SK-N-SH (cell line): ENCODE measurements at regions not wholly inside any gene's neighbourhood (a gene's known extent, or its start where the extent isn't known, plus 50 kb on each side); places are given as distances from the start of the nearest gene placed in this dataset.

Source experiments
- CTCF ChIA-PET: fragments of 300-600, 350-600 bp; formaldehyde crosslinking; extraction: SDS; loops from one replicate; lab custom pipeline; 2021; lab: Yijun Ruan, JAX
- POLR2A ChIA-PET: fragments of 350-600 bp; sonication (Branson Sonifier 250); formaldehyde crosslinking; extraction: SDS; loops from one replicate; lab custom pipeline; 2020; ENCODE audit warnings: antibody characterized with exemption, inconsistent platforms; lab: Yijun Ruan, JAX
- DNase-seq: peaks from one replicate; pipeline ENCODE4 v3.0.0; 2012
- H2AFZ ChIP-seq: fragments of 200-600 bp; sonication (generic); 2 replicates; pipeline ENCODE4 v1.8.1; 2016; ENCODE audit warnings: antibody characterized with exemption, mild to moderate bottlenecking, low read depth
- H3F3A ChIP-seq: fragments of 200-600 bp; sonication (generic); replicated peaks from 2 replicates; pipeline ENCODE3; 2016; ENCODE audit warnings: antibody characterized with exemption, mild to moderate bottlenecking; ENCODE audit not compliant: insufficient read depth
- H3K27ac ChIP-seq, 2 experiments: fragments of 200-500 bp in 1 of 2; fragments of 200-600 bp in 1 of 2; sonication (Bioruptor generic) in 1 of 2; sonication (generic), shearing (Covaris generic) in 1 of 2; 2 replicates each; pipeline versions ENCODE4 v1.5.1 to v1.6.1; 2014 to 2016; ENCODE audit warnings: low read depth in 2 of 2, inconsistent platforms in 1 of 2, low read length in 1 of 2, mild to moderate bottlenecking in 1 of 2, mixed read lengths in 1 of 2
- H3K27me3 ChIP-seq: fragments of 200-600 bp; sonication (generic), shearing (Covaris generic); 2 replicates; pipeline ENCODE4 v1.6.1; 2016; ENCODE audit warnings: mixed run types; ENCODE audit not compliant: insufficient read depth
- H3K36me3 ChIP-seq, 2 experiments: fragments of 200-500 bp in 1 of 2; fragments of 200-600 bp in 1 of 2; sonication (Bioruptor generic) in 1 of 2; sonication (generic) in 1 of 2; replicated peaks in 1 of 2; 2 replicates each; pipeline versions ENCODE3 to v1.5.1; 2014 to 2016; ENCODE audit warnings: low read length in 1 of 2, mild to moderate bottlenecking in 1 of 2; ENCODE audit not compliant: insufficient read depth in 2 of 2, control insufficient read depth in 1 of 2
- H3K4me1 ChIP-seq, 2 experiments: fragments of 200-500 bp in 1 of 2; fragments of 200-600 bp in 1 of 2; sonication (Bioruptor generic) in 1 of 2; sonication (generic), shearing (Covaris generic) in 1 of 2; 2 replicates each; pipeline versions ENCODE4 v1.5.1 to v1.6.1; 2014 to 2016; ENCODE audit warnings: low read depth in 1 of 2, low read length in 1 of 2, mixed run types in 1 of 2; ENCODE audit not compliant: insufficient read depth in 2 of 2, control insufficient read depth in 1 of 2
- H3K4me2 ChIP-seq: fragments of 200-600 bp; sonication (generic), shearing (Covaris generic); 2 replicates; pipeline ENCODE4 v1.6.1; 2017; ENCODE audit warnings: mixed run types
- H3K4me3 ChIP-seq, 2 experiments: fragments of 200-500 bp in 1 of 2; fragments of 200-600 bp in 1 of 2; sonication (Bioruptor generic) in 1 of 2; sonication (generic), shearing (Covaris generic) in 1 of 2; 2 replicates each; pipeline versions ENCODE4 v1.5.1 to v1.8.1; 2014 to 2016; ENCODE audit warnings: low read depth in 2 of 2, inconsistent platforms in 1 of 2, low read length in 1 of 2, mild to moderate bottlenecking in 1 of 2, mixed read lengths in 1 of 2, moderate library complexity in 1 of 2
- H3K79me2 ChIP-seq: fragments of 200-600 bp; sonication (generic); 2 replicates; pipeline ENCODE4 v1.8.1; 2017; ENCODE audit warnings: mild to moderate bottlenecking; ENCODE audit not compliant: insufficient read depth
- H3K9ac ChIP-seq: fragments of 200-600 bp; sonication (generic); 2 replicates; pipeline ENCODE4 v1.6.1; 2017; ENCODE audit warnings: mixed run types
- H3K9me2 ChIP-seq: fragments of 200-600 bp; sonication (generic); 2 replicates; pipeline ENCODE4 v1.6.1; 2017; ENCODE audit warnings: mixed run types
- H3K9me3 ChIP-seq: fragments of 200-600 bp; sonication (generic); 2 replicates; pipeline ENCODE4 v1.6.1; 2017; ENCODE audit warnings: mixed run types, mild to moderate bottlenecking, moderate library complexity
- H4K20me1 ChIP-seq: fragments of 200-600 bp; sonication (generic); 2 replicates; pipeline ENCODE4 v1.6.1; 2017; ENCODE audit warnings: mild to moderate bottlenecking, mixed run types; ENCODE audit not compliant: insufficient read depth
- EZH2phosphoT487 ChIP-seq: fragments of 200-600 bp; sonication (generic); IDR thresholded peaks from 2 replicates; pipeline ENCODE4 v1.6.1; 2017; ENCODE audit warnings: low read depth, mixed run types, mild to moderate bottlenecking, antibody characterized with exemption, moderate library complexity, borderline replicate concordance
- FOXJ3 ChIP-seq: sonication (generic); formaldehyde crosslinking; IDR thresholded peaks from 2 replicates; pipeline ENCODE4 v1.5.1; 2020; ENCODE audit warnings: mild to moderate bottlenecking, missing genetic modification reagents
- GATA2 ChIP-seq: sonication (generic); formaldehyde crosslinking; IDR thresholded peaks from 2 replicates; pipeline ENCODE4 v1.5.0; 2020; ENCODE audit warnings: mild to moderate bottlenecking, missing genetic modification reagents
- RCOR1 ChIP-seq: fragments of 150-350 bp; IDR thresholded peaks from 2 replicates; pipeline ENCODE4 v1.6.1; 2017; ENCODE audit warnings: antibody characterized with exemption, low read length
- SIN3A ChIP-seq: IDR thresholded peaks from 2 replicates; pipeline ENCODE4 v1.6.1; 2012; ENCODE audit warnings: low read depth, mild to moderate bottlenecking, low read length, moderate library complexity, borderline replicate concordance
- TEAD4 ChIP-seq: IDR thresholded peaks from 2 replicates; pipeline ENCODE4 v1.4.0; 2012; ENCODE audit warnings: mild to moderate bottlenecking, borderline replicate concordance; ENCODE audit not compliant: insufficient read depth
- YY1 ChIP-seq: IDR thresholded peaks from 2 replicates; pipeline ENCODE4 v1.4.0; 2012; ENCODE audit warnings: low read depth, mild to moderate bottlenecking
- WGBS: methylation state at CpG from one replicate; pipeline ENCODE4 v1.1.6; 2017; ENCODE audit warnings: low lambda C conversion rate; 5-methylcytosine and 5-hydroxymethylcytosine counted together
- TF ChIP-seq, protein P1 (sequence below): fragments of 200-600 bp; sonication (generic); IDR thresholded peaks from 2 replicates; pipeline ENCODE4 v1.6.1; 2017; ENCODE audit warnings: antibody characterized with exemption, mild to moderate bottlenecking, moderate library complexity
- TF ChIP-seq, protein P2 (sequence below): IDR thresholded peaks from 2 replicates; pipeline ENCODE4 v1.6.1; 2012; ENCODE audit warnings: mild to moderate bottlenecking, low read depth, low read length, moderate library complexity
- TF ChIP-seq, protein P3 (sequence below): IDR thresholded peaks from 2 replicates; pipeline ENCODE4 v1.4.0; 2012; ENCODE audit warnings: low read depth, borderline replicate concordance

DNA sequence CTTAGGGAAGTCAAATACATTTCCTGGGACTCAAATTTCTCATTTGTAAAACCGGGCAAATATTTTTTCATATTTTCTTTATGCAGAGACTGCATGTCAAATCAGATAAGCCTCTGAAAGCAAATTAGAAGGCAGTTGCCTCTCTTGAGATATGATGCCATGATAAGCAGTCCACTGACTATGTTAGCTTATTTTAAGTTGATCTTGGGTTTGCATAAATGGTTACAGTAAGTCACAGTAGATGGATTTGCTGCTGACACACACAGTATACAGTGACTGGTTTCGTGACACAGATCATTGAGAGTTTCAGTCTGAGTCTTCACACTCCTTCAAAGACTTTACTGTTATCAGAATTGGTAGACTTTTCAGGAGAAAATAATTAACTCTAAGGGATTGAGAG lies 927.6 kb upstream of the CDH8 start:
- ChIA-PET CTCF (no interaction called here), POLR2A (no interaction called here)
- Histone ChIP-seq H3K27ac (no peak overlapping the region), H3K9me3 (no peaks in the 10 kb centered on the region), H3K4me2 (no peak overlapping the region), H3K9me2 (no peaks in the 10 kb centered on the region), H3K9ac (no peak overlapping the region), H3K4me1 (peaks cover 0 to 3% of the 10 kb centered on the region in 2 experiments; a peak in 1 of 4 replicates), H3K36me3 (no peaks in the 10 kb centered on the region), H3K27me3 (no peaks in the 10 kb centered on the region), H3K79me2 (no peaks in the 10 kb centered on the region), H2AFZ (no peak overlapping the region), H4K20me1 (no peaks in the 10 kb centered on the region), H3K4me3 (no peak overlapping the region), H3F3A (no peaks in the 10 kb centered on the region)
- WGBS, result 10% methylated on average over 2 of the region's 2 CpGs
- peak; percentile 17 for DNase-seq
- TF ChIP-seq, protein P1, sequence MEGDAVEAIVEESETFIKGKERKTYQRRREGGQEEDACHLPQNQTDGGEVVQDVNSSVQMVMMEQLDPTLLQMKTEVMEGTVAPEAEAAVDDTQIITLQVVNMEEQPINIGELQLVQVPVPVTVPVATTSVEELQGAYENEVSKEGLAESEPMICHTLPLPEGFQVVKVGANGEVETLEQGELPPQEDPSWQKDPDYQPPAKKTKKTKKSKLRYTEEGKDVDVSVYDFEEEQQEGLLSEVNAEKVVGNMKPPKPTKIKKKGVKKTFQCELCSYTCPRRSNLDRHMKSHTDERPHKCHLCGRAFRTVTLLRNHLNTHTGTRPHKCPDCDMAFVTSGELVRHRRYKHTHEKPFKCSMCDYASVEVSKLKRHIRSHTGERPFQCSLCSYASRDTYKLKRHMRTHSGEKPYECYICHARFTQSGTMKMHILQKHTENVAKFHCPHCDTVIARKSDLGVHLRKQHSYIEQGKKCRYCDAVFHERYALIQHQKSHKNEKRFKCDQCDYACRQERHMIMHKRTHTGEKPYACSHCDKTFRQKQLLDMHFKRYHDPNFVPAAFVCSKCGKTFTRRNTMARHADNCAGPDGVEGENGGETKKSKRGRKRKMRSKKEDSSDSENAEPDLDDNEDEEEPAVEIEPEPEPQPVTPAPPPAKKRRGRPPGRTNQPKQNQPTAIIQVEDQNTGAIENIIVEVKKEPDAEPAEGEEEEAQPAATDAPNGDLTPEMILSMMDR, result no peak
- peak; percentile 78 for TF ChIP-seq GATA2 (CRISPR knock-in tag)

DNA sequence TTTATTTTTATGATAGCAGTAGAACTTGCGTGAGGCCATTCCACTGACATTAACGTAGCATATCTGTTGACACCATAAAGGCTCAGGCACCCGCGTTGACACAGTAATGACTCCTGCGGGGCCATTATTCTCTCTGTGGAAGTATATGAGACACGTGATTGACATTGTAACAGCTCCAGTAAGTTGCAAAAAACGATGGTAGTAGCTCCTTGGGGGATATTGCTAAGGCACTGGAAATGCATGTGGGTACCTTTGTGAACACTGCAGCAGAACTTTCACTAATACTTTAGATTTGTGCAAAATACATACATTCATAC lies 918.8 kb upstream of the CDH8 start:
- Histone ChIP-seq H4K20me1 (no peaks in the 10 kb centered on the region), H3F3A (no peaks in the 10 kb centered on the region), H2AFZ (no peak overlapping the region), H3K27ac (no peak overlapping the region), H3K9ac (no peak overlapping the region), H3K4me1 (no peaks in the 10 kb centered on the region), H3K9me2 (no peaks in the 10 kb centered on the region)
- DNase-seq, result no peak
- TF ChIP-seq TEAD4, result no peak
- TF ChIP-seq, all 33 proteins: peak for 0
- H3K4me3 ChIP-seq, result no peak overlapping the region
- H3K4me2 ChIP-seq, result no peak overlapping the region
- ChIA-PET CTCF (no interaction called here), POLR2A (no interaction called here)
- H3K36me3 ChIP-seq, result no peaks in the 10 kb centered on the region
- H3K27me3 ChIP-seq, result no peaks in the 10 kb centered on the region
- 59% methylated on average over 7 of the region's 7 CpGs for WGBS
- H3K79me2 ChIP-seq, result no peaks in the 10 kb centered on the region
- H3K9me3 ChIP-seq, result no peaks in the 10 kb centered on the region; the same call in 1 of the 2 replicates

DNA sequence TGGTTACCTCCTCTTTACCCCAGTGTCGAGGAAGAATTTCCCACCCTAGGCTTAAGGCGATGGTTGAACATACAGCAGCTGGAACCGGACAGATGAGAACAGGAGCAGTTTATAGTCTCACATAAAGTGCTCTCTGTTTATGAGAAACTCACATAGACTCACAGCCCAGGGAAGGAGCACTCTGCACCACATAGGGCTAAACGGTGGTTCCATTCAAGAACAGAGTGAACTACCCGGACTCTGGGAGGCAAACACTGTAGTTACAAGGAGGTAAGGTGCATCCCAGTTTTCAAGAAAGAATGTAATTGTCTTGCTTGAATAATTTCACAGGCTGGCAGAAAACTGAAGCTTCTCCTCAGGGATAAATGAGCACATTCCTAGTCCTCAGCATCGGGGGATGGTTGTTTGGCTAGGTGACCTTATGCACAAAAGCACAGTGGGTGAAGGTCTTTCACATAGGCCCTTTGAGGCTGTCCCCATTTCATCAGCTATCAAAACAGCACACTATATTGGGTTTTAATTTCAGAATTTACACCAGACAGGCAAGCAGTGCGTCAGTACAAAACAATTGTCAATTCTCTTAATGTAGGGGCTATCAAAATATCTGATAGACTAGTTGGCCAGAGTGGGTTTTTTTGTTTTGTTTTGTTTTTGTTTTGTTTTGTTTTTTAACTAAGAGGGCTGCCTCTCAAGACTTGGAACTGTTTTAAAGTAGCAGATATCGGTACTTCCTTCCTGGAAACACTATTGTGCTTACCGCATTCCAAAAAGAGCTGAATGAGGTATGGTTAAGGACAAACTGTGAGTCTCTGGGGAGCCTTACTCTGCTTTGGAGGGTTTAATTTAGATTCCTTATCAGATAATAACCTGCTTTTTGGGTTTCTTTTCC lies 918.1 kb upstream of the CDH8 start:
- Histone ChIP-seq H3K9me3 (no peaks in the 10 kb centered on the region; the same call in 1 of the 2 replicates), H3K9me2 (no peaks in the 10 kb centered on the region), H3K9ac (no peak overlapping the region), H3K4me3 (no peak overlapping the region), H3K4me1 (no peaks in the 10 kb centered on the region), H2AFZ (no peak overlapping the region), H3K4me2 (no peak overlapping the region), H3K27ac (no peak overlapping the region), H3F3A (no peaks in the 10 kb centered on the region), H3K36me3 (no peaks in the 10 kb centered on the region), H3K79me2 (no peaks in the 10 kb centered on the region), H3K27me3 (no peaks in the 10 kb centered on the region), H4K20me1 (no peaks in the 10 kb centered on the region)
- DNase-seq, result no peak
- POLR2A ChIA-PET, result no interaction called here
- CTCF ChIA-PET, result interaction anchor here (1.0 kb wide), 1 partner anchor 8 kb away, joined by 3 read pairs; no protein-coding TSS in a partner anchor
- WGBS, result 47% methylated on average over 9 of the region's 9 CpGs
- TF ChIP-seq, protein P1, result no peak
- TF ChIP-seq EZH2phosphoT487, result no peak
- TF ChIP-seq TEAD4, result no peak
- TF ChIP-seq, protein P2, sequence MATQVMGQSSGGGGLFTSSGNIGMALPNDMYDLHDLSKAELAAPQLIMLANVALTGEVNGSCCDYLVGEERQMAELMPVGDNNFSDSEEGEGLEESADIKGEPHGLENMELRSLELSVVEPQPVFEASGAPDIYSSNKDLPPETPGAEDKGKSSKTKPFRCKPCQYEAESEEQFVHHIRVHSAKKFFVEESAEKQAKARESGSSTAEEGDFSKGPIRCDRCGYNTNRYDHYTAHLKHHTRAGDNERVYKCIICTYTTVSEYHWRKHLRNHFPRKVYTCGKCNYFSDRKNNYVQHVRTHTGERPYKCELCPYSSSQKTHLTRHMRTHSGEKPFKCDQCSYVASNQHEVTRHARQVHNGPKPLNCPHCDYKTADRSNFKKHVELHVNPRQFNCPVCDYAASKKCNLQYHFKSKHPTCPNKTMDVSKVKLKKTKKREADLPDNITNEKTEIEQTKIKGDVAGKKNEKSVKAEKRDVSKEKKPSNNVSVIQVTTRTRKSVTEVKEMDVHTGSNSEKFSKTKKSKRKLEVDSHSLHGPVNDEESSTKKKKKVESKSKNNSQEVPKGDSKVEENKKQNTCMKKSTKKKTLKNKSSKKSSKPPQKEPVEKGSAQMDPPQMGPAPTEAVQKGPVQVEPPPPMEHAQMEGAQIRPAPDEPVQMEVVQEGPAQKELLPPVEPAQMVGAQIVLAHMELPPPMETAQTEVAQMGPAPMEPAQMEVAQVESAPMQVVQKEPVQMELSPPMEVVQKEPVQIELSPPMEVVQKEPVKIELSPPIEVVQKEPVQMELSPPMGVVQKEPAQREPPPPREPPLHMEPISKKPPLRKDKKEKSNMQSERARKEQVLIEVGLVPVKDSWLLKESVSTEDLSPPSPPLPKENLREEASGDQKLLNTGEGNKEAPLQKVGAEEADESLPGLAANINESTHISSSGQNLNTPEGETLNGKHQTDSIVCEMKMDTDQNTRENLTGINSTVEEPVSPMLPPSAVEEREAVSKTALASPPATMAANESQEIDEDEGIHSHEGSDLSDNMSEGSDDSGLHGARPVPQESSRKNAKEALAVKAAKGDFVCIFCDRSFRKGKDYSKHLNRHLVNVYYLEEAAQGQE, result no peak
- TF ChIP-seq YY1, result no peak
- TF ChIP-seq SIN3A, result no peak
- no peak for TF ChIP-seq FOXJ3 (CRISPR knock-in tag)
- TF ChIP-seq RCOR1, result no peak
- TF ChIP-seq, protein P3, sequence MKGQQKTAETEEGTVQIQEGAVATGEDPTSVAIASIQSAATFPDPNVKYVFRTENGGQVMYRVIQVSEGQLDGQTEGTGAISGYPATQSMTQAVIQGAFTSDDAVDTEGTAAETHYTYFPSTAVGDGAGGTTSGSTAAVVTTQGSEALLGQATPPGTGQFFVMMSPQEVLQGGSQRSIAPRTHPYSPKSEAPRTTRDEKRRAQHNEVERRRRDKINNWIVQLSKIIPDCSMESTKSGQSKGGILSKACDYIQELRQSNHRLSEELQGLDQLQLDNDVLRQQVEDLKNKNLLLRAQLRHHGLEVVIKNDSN, result no peak
